ENCODE measurements at regions not wholly inside any gene's neighbourhood (a gene's known extent, or its start where the extent isn't known, plus 50 kb on each side); places are given as distances from the start of the nearest gene placed in this dataset.
A peak's percentile ranks its signal among the peaks of the same experiment; 100 is the strongest.

DNA sequence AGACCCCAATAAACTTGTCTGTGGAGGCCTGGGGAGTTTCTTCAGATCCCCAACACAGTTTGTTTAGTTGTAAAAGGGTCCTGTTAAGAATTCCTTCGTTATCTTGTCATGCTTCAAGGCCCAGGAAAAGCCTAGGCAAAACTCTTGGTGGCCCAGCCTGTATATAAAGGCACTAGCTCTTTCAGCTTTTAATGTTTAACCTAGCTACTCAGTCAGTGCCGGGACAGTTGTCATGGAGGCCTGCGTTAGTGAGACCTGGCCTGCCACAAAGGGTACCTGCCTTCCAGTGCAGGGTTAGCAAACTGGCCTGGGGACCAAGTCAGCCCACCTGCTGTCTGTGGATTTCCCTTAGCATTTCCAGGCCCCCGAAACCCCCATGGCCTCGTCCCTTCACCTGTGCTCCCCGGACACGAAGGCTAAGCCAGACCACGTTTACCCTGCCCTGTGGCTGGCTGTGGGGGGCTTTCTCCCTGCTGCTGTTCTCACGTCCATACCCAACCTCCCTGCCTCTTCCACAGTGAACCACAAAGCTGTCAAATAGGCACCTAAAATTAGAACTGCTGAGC lies 96.9 kb upstream of the PPP2R2D start:
- peak in 1 of 11 donors; percentile 32 for DNase-seq (ENCODE audit: extremely low read depth in 1 of 11, low read depth in 9 of 11, low spot score in 4 of 11)

- no peak for DNase-seq (ENCODE audit: extremely low read depth in 1 of 11, low read depth in 9 of 11, low spot score in 4 of 11)
Observed at GRCh38 chr10:131804551-131805295, 96.1 kb upstream of the PPP2R2D start.

- no peak for DNase-seq (ENCODE audit: extremely low read depth in 1 of 11, low read depth in 9 of 11, low spot score in 4 of 11)
Observed at GRCh38 chr10:131805696-131806095, 95.1 kb upstream of the PPP2R2D start.

DNA sequence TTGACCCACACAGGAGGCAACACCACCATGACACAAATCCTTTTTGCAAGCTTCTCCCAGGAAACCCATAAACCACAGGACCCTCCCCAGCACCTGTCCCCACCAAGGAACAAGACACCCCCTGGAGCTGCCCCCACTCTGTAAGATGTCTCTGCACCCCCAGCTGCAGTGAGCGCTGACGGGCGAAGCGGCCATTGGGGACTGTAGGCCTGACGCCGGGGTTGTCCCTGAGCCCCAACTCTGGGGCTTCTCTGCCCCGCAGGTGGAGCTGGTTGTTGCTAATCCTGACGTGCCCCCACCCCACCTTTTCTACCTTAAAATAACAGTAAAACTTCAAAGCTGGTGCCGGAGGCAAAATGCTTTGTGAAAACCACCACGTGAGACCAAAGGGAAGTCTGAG lies 94.7 kb upstream of the PPP2R2D start:
- DNase-seq (ENCODE audit: extremely low read depth in 1 of 11, low read depth in 9 of 11, low spot score in 4 of 11), result no peak

GRCh38 chr10:131806646-131807317 lies 94.0 kb upstream of the PPP2R2D start:
- no peak for DNase-seq (ENCODE audit: extremely low read depth in 1 of 11, low read depth in 9 of 11, low spot score in 4 of 11)

DNA sequence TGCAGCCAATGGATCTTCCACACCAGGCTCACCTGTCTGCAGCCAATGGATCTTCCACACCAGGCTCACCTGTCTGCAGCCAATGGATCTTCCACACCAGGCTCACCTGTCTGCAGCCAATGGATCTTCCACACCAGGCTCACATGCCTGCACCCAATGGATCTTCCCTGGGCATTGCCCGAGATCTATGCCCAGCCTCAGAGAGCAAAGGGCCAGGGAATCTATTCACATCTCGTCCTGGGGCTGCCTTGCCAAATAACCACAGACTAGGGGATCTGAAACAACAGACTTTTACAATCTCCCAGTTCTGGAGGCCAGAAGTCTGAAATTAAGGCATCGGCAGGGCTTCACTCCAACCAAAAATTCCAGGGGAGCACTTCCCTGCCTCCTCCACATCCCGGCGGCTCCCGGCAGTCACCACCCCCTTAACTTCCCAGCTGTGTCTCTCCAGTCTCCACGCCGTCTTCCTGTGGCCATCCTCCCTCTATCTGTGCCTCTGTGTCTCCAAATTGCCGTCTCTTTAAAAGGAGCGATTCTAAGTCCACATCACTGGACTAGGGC lies 92.4 kb upstream of the PPP2R2D start:
- DNase-seq (ENCODE audit: extremely low read depth in 1 of 11, low read depth in 9 of 11, low spot score in 4 of 11), result no peak

DNA sequence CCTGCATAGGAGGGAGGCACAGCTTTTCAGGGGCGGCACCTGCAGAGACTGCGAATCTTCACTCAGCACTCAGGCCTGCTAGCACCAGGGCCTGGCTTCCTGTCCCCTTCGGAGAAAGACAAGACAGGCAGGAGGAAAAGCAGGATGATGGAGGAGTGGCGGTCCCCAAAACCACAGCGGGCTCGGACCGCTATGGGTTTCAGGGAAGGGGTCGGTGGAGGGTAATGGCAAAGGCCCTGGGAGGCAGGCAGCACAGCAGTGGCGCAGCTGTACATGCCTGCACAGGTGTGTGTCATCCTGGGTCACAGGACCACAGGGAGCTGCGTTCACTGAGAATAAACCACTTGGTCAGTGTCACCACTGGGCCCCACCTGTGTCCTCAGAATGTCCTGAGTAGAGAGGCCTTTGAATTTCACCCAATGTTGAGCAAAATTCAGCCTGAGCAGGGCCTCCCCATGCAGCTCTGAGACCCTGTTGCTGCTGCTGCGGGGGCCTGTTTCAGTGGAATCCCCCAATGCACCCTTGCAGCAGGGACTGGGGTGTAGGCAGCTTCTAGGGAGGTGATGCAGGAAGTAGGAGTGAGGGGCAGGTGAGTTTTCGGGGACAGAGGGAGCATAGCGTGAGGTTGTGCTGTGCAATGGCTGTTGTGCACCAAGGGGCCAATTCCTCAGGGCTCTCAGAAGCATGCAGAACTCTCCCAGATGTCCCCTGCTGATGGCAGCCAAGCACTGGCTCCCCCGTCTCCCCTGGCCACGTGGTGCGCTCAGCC lies 90.6 kb upstream of the PPP2R2D start:
- DNase-seq (ENCODE audit: extremely low read depth in 1 of 11, low read depth in 9 of 11, low spot score in 4 of 11), result no peak

- DNase-seq (ENCODE audit: extremely low read depth in 1 of 11, low read depth in 9 of 11, low spot score in 4 of 11), result no peak
Observed at GRCh38 chr10:131810805-131811629, 89.8 kb upstream of the PPP2R2D start.

DNA sequence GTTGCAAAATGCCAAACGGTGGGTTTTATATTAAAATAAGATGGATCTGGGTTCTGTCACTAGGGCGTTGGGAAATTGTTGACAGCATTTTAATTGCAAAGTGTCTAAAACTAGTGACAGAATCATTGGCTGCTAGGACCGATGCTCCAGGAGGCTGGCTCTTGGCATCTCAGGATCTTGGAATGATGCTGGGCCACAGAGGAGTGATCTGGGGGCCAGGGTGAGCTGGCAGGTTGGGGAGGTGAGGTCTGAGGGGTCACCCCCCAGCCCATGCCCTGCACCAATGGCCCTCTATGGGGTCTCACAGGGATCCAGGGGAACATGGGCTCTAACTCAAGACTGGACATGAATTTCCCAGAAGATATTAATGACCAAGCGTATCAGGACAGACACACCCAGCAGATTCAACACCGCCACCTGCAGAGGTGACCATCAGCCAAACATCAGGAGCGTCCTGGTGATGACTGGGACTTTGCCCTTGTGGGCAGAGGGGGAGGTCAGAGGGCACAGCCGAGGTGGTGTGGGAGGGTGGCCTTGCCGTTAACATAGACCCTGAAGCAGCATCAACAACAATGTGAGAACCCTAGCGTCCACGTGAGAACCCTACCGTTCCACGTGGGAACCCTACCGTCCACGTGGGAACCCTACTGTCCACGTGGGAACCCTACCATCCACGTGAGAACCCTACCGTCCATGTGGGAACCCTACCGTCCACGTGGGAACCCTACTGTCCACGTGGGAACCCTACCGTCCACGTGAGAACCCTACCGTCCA lies 89.0 kb upstream of the PPP2R2D start:
- DNase-seq (ENCODE audit: extremely low read depth in 1 of 11, low read depth in 9 of 11, low spot score in 4 of 11), result no peak

- DNase-seq (ENCODE audit: extremely low read depth in 1 of 11, low read depth in 9 of 11, low spot score in 4 of 11), result no peak
Observed at GRCh38 chr10:131812736-131813604, 87.8 kb upstream of the PPP2R2D start.

GRCh38 chr10:131814567-131815265 lies 86.1 kb upstream of the PPP2R2D start:
- DNase-seq (ENCODE audit: extremely low read depth in 1 of 11, low read depth in 9 of 11, low spot score in 4 of 11), result no peak

DNA sequence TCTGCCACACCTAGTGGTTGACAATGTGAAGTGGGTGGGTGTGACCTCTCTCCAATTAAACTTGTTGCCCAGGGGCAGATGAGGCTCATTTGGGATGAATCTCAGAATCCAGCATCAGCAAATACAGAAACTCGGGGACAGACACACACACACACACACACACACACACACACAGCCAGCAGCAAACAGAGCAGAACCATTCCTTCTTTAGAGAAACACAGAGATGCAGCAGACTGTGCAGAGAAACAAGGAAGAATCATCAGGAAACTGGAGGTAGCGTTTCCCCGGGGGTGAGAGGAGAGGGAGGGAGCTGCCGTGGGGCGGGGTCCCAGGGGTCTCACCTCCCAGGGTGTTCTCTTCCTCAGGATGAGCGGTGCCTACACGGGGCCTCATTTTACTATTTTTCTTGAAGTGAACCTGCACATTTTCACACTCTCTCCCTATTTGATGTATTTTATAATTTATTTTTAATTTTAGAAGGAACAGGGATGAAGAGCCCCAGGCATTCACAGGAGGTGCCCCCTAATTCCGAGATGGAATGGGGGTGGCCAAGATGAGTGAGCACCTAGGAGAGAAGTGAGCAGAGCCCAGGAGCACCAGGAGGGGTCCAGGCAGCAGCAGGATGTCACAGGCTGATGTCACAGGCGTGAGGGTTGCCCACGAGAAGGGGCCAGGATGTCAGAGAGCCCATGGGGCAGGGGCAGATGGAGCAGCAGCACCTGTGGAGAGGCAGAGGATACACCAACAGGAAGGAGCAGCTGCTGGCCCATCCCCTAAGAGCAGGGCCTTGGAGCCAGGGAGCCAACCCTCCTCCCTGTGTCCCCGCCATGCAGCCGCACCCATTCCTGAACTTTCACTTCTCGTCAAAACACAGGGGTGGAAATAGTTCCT lies 85.3 kb upstream of the PPP2R2D start:
- DNase-seq (ENCODE audit: extremely low read depth in 1 of 11, low read depth in 9 of 11, low spot score in 4 of 11), result no peak

DNA sequence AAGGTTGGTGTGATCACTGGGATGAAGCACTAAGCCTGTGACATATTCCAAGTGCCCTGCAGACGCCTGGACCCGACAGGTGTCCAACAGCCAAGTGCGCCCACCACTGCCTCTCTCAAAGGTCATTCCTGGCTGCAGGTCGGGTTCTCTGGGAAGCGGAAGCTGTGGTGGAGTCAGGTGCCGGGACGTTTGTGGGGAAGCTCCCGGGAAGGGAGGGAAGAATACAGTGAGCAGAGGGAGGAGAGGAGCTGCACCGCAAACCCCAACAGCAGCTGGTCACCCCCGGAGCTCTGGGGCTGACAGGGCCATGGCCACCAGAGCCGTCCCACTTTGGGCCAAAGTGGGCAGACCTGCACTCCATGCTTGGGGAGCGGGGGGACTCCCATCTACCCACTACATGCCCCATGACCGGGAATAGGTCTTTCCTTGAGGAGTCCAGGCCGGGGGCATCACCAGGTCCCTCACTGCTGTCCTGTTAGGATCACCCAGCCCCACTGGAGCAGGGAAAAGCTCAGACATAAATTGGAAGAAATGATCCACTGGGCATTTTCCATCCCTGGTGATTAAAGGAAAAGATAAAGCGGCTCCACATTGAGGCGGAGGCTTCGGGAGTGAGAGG lies 84.5 kb upstream of the PPP2R2D start:
- DNase-seq (ENCODE audit: extremely low read depth in 1 of 11, low read depth in 9 of 11, low spot score in 4 of 11), result no peak

DNA sequence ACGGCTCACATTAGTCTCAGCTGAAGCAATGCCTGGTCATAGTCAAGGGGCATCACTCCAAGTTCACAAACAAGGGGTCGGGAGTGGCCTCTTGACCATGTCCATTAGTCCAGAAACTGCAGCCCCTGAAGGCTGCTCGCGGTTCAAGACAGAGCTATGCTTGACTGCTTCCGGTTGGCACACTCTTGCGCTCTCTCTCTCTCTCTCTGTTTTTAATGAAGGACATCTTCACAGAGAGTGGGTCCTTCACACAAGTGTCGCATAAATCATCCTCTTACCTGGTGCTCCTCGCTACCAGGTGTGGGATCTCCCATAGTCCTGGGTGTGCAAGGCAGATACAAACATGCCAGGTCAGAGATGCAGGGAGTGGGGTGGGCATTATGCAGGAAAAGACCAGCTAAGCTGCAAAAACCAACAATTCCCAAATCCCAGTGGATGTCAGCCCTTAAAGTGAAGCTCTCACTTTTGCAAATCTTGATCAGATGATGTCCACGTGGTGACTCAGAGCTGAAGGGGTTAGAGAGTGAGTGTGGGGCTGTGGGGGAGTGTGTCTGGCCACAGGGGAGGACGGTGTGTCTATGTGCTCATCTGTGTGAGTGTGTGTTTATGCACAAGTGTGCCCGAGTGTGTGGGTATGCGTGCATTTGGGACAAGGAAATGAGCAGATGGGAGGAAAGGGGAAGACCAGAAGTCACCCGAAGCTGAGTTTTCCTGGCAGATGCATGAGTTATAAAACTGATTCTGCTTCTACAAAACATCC lies 83.7 kb upstream of the PPP2R2D start:
- DNase-seq (ENCODE audit: extremely low read depth in 1 of 11, low read depth in 9 of 11, low spot score in 4 of 11), result no peak
